ENCODE measurements at regions not wholly inside any gene's neighbourhood (a gene's known extent, or its start where the extent isn't known, plus 50 kb on each side); places are given as distances from the start of the nearest gene placed in this dataset.
"Not testable (repeated sequence)": the region's sequence is repeated elsewhere in the genome, so short reads cannot be mapped to it uniquely, and the experiment has no call there.

GRCh38 chr6:1445650-1446330, 56.4 kb downstream of the FOXF2 start:
- TF ChIP-seq CTCF (IDR thresholded peaks at IDR 0.05; ENCODE audit: control extremely low read depth, extremely low read depth, low read depth, missing control alignments) = no peak
- CTCF ChIA-PET = interaction anchor here (5.7 kb wide), 1 partner anchor 9 kb away, joined by 34 read pairs; no protein-coding TSS in a partner anchor
- POLR2A ChIA-PET = no interaction called here
- no peak for DNase-seq (ENCODE audit: extremely low spot score)

- no peak for DNase-seq (ENCODE audit: extremely low spot score)
- CTCF ChIA-PET = interaction anchor here (1.2 to 5.7 kb wide), 3 partner anchors 13 to 69 kb away, joined by 3 to 34 read pairs (median 3); no protein-coding TSS in a partner anchor
- POLR2A ChIA-PET = no interaction called here
- TF ChIP-seq CTCF (IDR thresholded peaks at IDR 0.05; ENCODE audit: control extremely low read depth, extremely low read depth, low read depth, missing control alignments) = no peak
Measured at GRCh38 chr6:1449896-1450295, 60.5 kb downstream of the FOXF2 start.

- TF ChIP-seq CTCF (IDR thresholded peaks at IDR 0.05; ENCODE audit: control extremely low read depth, extremely low read depth, low read depth, missing control alignments) = no peak
- POLR2A ChIA-PET = no interaction called here
- no peak for DNase-seq (ENCODE audit: extremely low spot score)
- CTCF ChIA-PET = interaction anchor here (0.9 kb wide), 1 partner anchor 17 kb away, joined by 3 read pairs; no protein-coding TSS in a partner anchor
Measured at GRCh38 chr6:1453024-1453423, 63.6 kb downstream of the FOXF2 start.

GRCh38 chr6:1456816-1457215, 67.4 kb downstream of the FOXF2 start:
- POLR2A ChIA-PET; CTCF ChIA-PET; DNase-seq (ENCODE audit: extremely low spot score): not testable (repeated sequence)

GRCh38 chr6:1461207-1461606, 71.8 kb downstream of the FOXF2 start:
- TF ChIP-seq CTCF (IDR thresholded peaks at IDR 0.05; ENCODE audit: control extremely low read depth, extremely low read depth, low read depth, missing control alignments) = no peak
- no peak for DNase-seq (ENCODE audit: extremely low spot score)
- CTCF ChIA-PET = interaction anchor here (1.0 kb wide), 2 partner anchors 10 to 20 kb away, joined by 3 to 4 read pairs; no protein-coding TSS in a partner anchor
- POLR2A ChIA-PET = no interaction called here

GRCh38 chr6:1461736-1462135, 72.4 kb downstream of the FOXF2 start:
- CTCF ChIA-PET = interaction anchor here (1.7 kb wide), 1 partner anchor 9 kb away, joined by 4 read pairs; no protein-coding TSS in a partner anchor
- TF ChIP-seq CTCF (IDR thresholded peaks at IDR 0.05; ENCODE audit: control extremely low read depth, extremely low read depth, low read depth, missing control alignments) = no peak
- DNase-seq (ENCODE audit: extremely low spot score) = no peak
- POLR2A ChIA-PET = no interaction called here

GRCh38 chr6:1463275-1463674, 73.9 kb downstream of the FOXF2 start:
- no peak for TF ChIP-seq CTCF (IDR thresholded peaks at IDR 0.05; ENCODE audit: control extremely low read depth, extremely low read depth, low read depth, missing control alignments)
- DNase-seq (ENCODE audit: extremely low spot score) = no peak
- CTCF ChIA-PET = interaction anchor here (1.7 kb wide), 1 partner anchor 8 kb away, joined by 4 read pairs; no protein-coding TSS in a partner anchor
- POLR2A ChIA-PET = no interaction called here

All from GM10248 (cell line).